ENCODE measurements at regions not wholly inside any gene's neighbourhood (a gene's known extent, or its start where the extent isn't known, plus 50 kb on each side); places are given as distances from the start of the nearest gene placed in this dataset.
"Not testable (repeated sequence)": the region's sequence is repeated elsewhere in the genome, so short reads cannot be mapped to it uniquely, and the experiment has no call there.

DNA sequence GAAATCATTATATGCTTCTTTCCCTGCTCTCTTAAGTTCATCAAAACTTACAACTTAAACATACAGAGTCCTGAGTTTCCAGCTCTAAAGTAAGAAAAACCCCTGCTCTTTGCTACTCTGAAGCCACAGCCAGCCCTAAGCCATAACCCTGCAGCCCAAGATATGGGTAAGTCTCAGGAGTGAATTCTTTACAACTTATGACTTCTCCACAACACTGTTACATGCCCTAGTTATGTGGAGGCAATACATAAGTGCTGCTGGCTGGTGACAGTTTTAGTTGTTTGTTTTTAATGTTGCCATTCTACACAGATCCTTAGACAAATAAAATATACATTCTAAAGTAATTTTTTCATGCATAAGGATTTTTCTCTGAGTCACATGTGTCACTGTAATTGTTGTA is 100.2 kb downstream of the FBXO8 start:
- no peak for DNase-seq

- DNase-seq, result no peak
These were observed 101.6 kb downstream of the FBXO8 start for GRCh38 chr4:174181827-174182226.

DNA sequence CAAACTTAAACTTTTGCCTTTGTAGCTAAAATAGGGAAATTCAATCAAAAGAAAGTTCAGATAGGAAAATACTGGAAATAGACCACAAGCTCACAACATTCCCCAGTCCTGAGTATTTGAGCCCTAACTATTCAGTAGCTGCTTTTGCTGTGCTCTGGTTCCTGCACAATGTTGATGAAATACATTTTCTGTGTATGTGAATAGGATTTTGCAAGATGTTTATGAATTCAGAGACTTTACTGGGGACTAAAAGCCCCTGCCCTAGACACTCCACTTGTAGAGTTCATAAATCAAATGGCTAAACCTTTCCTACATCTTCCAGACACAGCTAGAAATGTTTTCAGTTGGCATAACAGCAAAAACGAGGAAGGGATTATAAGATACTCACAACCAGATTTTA is 105.9 kb downstream of the FBXO8 start:
- no peak for DNase-seq

- not testable (repeated sequence) for DNase-seq
These were observed 107.6 kb downstream of the FBXO8 start for GRCh38 chr4:174175836-174176235.

DNA sequence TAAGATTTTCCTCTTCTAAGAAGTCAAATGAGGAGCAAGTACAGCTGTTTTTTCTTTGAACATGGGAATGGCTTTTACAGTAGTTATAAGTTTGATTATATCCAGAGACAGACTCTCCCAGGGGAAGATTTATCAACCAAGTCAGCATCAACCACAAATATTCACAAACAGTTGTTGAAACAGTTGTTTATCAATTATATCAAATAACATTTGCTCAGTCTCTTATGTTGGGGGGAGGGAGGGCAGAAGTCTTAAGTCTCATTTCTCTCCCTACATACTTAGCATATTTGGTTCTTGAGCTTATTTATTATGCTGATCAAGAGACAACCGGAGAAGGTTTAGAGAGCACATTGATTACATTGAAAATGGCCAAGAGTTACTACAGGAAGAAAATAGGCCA is 110.1 kb downstream of the FBXO8 start:
- DNase-seq, result no peak

DNA sequence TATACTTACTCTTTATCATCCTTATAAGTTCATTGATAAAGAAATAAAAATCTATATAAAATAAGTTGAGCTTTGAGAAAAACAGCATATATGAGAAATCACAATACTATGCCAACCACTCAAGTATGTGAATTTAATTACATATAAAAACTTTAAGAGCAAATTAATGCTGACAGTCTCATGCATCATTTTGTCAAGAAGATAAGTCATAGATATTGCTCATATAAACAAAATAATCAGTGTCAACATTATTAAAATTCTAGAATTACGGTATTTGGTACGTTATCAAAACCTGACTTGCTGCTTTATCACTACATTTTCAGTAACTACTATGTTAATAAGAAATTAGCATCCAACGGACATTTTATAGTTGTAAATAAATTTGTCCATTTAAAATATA is 111.2 kb downstream of the FBXO8 start:
- no peak for DNase-seq

DNA sequence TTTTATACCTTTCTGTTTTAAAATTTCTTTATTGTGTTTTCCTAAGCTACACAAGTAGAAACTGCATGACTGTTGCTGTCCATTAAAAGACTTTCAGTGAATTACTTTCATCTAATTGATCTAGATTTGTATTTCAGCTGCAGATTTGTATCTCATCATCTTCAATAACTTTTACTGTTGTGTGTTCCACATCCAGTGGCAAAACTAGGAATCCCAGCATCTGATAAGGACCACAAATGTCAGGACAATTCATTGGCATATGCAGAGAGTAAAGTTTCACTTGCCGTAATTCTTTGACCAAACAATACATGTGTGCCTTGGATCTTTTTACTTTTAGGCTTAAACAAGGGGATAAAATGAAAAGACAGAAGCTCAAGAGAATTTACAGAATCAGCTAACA is 112.6 kb downstream of the FBXO8 start:
- DNase-seq, result no peak

GRCh38 chr4:174170091-174170490 is 113.4 kb downstream of the FBXO8 start:
- no peak for DNase-seq

GRCh38 chr4:174157106-174157607 is 126.3 kb downstream of the FBXO8 start:
- DNase-seq, result no peak

- no peak for DNase-seq
These were observed 127.1 kb downstream of the FBXO8 start for GRCh38 chr4:174156239-174156826.

DNA sequence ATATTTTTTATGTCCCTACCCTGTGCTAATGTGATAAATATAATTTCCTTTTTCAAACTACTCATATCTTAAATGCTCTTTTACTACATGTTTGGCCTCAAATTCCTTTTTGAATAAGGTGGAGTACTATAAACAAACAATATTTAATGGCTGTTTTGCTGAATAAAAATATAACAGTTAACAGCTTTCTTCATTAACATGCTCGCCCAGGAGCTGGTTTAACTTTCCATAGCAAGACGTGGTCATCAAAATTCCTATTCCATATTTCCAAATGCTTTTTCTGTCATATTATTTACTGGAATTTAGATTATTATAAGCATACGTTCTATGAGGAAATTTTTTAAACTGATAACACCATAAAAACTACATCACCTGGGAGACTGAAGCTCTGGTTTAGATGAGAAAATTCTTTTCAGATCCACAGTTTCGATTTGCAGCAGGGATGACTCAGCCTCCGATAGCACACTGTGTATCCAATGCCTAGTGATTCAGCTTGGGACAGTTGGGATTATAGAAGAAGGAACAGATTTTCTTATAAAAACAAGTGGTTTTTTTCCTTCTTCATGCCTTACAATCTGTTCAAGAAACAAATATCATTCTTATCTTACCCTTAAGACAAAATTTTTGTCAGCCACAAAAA is 129.1 kb downstream of the FBXO8 start:
- DNase-seq, result no peak

- DNase-seq, result no peak
These were observed 130.6 kb downstream of the FBXO8 start for GRCh38 chr4:174152717-174153466.

DNA sequence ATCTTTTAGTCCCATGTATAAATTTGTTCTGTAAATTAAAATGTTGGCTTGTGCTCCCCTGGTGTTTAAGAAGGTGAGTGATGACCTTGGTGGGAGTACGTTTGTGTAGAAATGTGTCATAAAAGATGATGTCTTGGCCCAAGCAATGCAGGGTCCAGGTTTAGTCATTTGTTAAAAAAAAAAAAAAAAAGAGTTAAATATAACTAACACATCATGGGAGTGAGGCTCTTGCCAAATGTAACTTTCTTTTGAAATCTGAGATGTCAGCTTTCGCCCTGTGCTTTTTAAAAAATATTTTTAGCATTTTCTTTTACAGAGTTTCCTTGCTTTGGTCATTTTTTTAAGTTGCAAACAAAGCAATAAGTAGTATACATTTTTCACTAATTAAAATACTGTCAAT is 135.6 kb downstream of the FBXO8 start:
- DNase-seq, result no peak

DNA sequence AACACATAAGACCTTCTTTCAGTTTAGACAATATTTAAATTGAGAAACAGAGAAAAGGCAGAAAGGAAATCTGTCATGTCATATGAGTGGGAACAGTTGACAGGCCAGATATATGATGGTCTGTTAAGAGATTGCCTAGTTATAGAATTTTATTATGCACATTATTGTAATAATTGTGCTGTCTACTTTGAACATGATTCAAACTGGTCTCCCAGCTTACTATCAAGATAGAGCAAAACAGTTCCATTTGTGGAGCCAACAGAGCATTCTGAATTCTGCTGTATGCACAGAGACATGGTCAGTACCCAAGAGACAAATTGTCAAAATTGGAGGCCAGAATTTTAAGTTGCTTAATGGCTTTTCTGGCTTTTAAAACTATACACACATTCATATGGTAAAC is 139.4 kb downstream of the FBXO8 start:
- no peak for DNase-seq

- DNase-seq, result no peak
These were observed 141.6 kb downstream of the FBXO8 start for GRCh38 chr4:174141876-174142275.

GRCh38 chr4:174138616-174139015 is 144.9 kb downstream of the FBXO8 start:
- DNase-seq, result no peak

- DNase-seq, result no peak
These were observed 145.8 kb downstream of the FBXO8 start for GRCh38 chr4:174137698-174138097.

- no peak for DNase-seq
These were observed 147.5 kb downstream of the FBXO8 start for GRCh38 chr4:174135936-174136406.

DNA sequence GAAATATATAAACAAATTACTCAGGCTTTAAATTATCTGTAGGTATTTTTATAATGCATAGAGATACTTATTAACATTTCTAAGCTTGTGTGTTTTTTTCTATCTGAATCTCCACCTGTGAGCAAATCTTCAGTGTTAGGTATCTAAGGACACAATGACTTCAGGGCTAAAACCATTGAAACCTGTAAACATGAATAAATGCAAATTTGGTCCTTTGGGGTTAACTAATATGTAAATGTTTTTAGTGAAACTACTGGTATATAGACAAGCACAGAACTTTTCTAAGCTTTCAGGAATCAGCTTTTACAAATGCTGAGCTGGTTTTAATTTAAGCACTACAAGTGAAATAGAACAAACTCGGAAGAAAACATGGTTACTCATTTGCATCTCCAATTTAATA is 147.9 kb downstream of the FBXO8 start:
- DNase-seq, result no peak

GRCh38 chr4:174134361-174134760 is 149.1 kb downstream of the FBXO8 start:
- DNase-seq, result no peak

DNA sequence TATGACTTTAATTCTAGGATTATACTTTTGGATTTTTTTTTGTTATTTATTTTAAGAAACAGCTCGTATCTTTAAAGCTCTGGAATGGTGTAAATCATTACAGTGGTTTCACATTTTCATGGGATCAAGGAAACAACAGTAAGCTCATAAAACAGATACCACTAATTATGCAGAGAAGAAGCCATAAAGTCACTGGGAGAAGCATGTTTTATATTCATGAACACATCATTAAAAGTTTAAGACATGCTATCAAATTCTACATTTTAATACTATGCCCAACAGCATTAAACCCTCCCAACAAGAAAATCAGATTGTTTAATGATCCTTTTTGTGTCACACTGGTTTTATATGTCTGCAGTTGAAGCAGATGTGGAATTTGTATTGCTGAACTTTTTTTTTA is 149.9 kb downstream of the FBXO8 start:
- DNase-seq, result no peak

DNA sequence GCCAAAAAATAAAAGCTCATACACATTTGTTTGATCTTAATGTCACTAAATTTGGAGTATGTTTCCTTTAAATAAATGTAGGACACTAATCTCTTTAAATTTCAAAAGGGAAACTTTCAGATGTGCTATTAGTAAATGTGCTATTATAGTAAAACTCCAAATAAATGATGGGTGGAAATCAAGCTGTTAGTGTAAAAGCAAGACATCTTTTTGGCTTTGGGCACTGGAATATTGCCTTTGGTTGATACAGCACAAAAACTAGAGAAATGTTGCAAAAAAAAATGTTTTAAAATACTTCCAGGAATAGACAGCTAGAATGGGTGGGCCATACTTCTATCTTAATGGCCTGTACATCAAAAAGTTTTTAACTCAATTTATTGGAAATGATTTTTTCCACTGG is 151.6 kb downstream of the FBXO8 start:
- no peak for DNase-seq

DNA sequence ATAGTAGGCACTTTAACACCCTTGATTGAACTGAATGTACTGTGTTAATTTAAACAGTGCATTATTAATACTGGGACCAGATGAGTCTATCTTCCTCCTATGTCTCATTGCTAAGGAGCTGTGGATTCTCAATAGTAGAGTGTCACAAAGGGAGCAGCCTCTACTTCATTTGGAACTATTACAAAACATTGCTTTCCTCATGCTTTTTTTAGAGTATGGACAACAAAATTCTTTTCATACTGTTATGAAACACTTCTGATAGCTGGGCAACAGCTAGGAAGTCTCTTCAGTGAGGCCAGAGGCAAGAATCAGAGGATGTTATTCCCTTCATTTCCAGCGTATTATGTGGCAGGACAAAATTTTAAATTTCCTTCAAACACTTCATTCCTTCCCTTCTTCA is 160.8 kb downstream of the FBXO8 start:
- DNase-seq, result no peak

Measured in T1000 (cell line).